Keratinocyte (primary cell): ENCODE measurements at regions not wholly inside any gene's neighbourhood (a gene's known extent, or its start where the extent isn't known, plus 50 kb on each side); places are given as distances from the start of the nearest gene placed in this dataset.

Source experiments
- CTCF ChIP-seq, 3 experiments: IDR thresholded peaks in 1 of 3; conservative IDR thresholded peaks in 1 of 3; optimal IDR thresholded peaks in 1 of 3; 2 replicates in 2 of 3; 3 replicates in 1 of 3; pipeline versions ENCODE3 to v1.5.1; 2011; ENCODE audit warnings: low read length in 3 of 3, mild to moderate bottlenecking in 3 of 3, moderate library complexity in 2 of 3, control low read depth in 1 of 3, inconsistent platforms in 1 of 3; ENCODE audit not compliant: insufficient read depth in 2 of 3; ENCODE audit errors: extremely low read depth in 1 of 3
- EZH2 ChIP-seq: IDR thresholded peaks from one replicate; pipeline ENCODE4 v1.6.1; 2012; ENCODE audit warnings: inconsistent platforms, mild to moderate bottlenecking, low read length, moderate library complexity

GRCh38 chr21:19109694-19110093 is 706.1 kb upstream of the TMPRSS15 start:
- TF ChIP-seq CTCF (optimal IDR thresholded peaks at IDR 0.05 in 1 of 3, IDR thresholded peaks at IDR 0.05 in 1 of 3, conservative IDR thresholded peaks at IDR 0.05 in 1 of 3; ENCODE audit: extremely low read depth in 1 of 3, insufficient read depth in 2 of 3, low read length in 3 of 3): no peak
- no peak for TF ChIP-seq EZH2
